Esophagus squamous epithelium (tissue), 5 donors: ENCODE measurements at regions not wholly inside any gene's neighbourhood (a gene's known extent, or its start where the extent isn't known, plus 50 kb on each side); places are given as distances from the start of the nearest gene placed in this dataset.

Experiments
- DNase-seq: peaks from one replicate; lab custom pipeline; 2025; lab: John Stamatoyannopoulos, UW
- H3K27ac ChIP-seq, 4 donors: fragments of 200-600 bp; sonication (generic); one replicate each; pipeline ENCODE4 v1.5.1; 2016 to 2019; ENCODE audit warnings: mild to moderate bottlenecking in 1 of 4
- H3K27me3 ChIP-seq, 4 donors: fragments of 200-600 bp; sonication (generic); 1 replicate in 3 of 4; 2 replicates in 1 of 4; pipeline versions ENCODE4 v1.5.1 to v1.6.0; 2017 to 2021; ENCODE audit warnings: antibody characterized with exemption in 1 of 4
- H3K36me3 ChIP-seq, 3 donors: fragments of 200-600 bp; sonication (generic); one replicate each; pipeline ENCODE4 v1.5.1; 2016 to 2019
- H3K4me1 ChIP-seq, 3 donors: fragments of 200-600 bp; sonication (generic); one replicate each; pipeline ENCODE4 v1.5.1; 2017 to 2019
- H3K4me3 ChIP-seq, 4 donors: fragments of 200-600 bp; sonication (generic); 1 replicate in 3 of 4; 2 replicates in 1 of 4; pipeline ENCODE4 v1.5.1; 2016 to 2019; ENCODE audit warnings: mild to moderate bottlenecking in 2 of 4, moderate library complexity in 1 of 4
- H3K9me3 ChIP-seq, 3 donors: fragments of 200-600 bp; sonication (generic); one replicate each; pipeline ENCODE4 v1.5.1; 2016 to 2019
- CTCF ChIP-seq, 6 experiments: fragments of 450-650 bp in 4 of 6; fragments of 200-600 bp in 2 of 6; sonication (generic) in 2 of 6; IDR thresholded peaks; one replicate each; pipeline ENCODE4 v1.5.1; 2016 to 2019; ENCODE audit warnings: antibody characterized with exemption in 6 of 6, mild to moderate bottlenecking in 4 of 6, moderate library complexity in 4 of 6
- POLR2A ChIP-seq, 4 donors: fragments of 450-650 bp; IDR thresholded peaks; one replicate each; pipeline ENCODE4 v1.6.1; 2017; ENCODE audit warnings: antibody characterized with exemption in 4 of 4, mild to moderate bottlenecking in 4 of 4, moderate library complexity in 3 of 4
- WGBS, 2 donors: methylation state at CpG; one replicate each; pipeline ENCODE4 v1.1.5; 2018; 5-methylcytosine and 5-hydroxymethylcytosine counted together
- intact Hi-C: fragments of 100-400 bp; cut with DNase I; formaldehyde crosslinking; loops from one replicate; pipeline ENCODE4 v1.15.0; 2022
- donor health status: DM: yes; HTN: yes; CAD: no.

GRCh38 chr14:95609398-95609990 lies 74.6 kb downstream of the GLRX5 start:
- Histone ChIP-seq H3K27me3 (peaks cover 0 to 64% (median 0%) of the 10 kb centered on the region in 4 donors), H3K9me3 (no peaks in the 10 kb centered on the region), H3K4me3 (no peak overlapping the region), H3K36me3 (no peaks in the 10 kb centered on the region), H3K4me1 (no peaks in the 10 kb centered on the region), H3K27ac (no peak overlapping the region)
- intact Hi-C loops, result no loop called here
- DNase-seq, result no peak
- TF ChIP-seq CTCF (IDR thresholded peaks at IDR 0.05) (peak in 5 of 6 experiments; percentile 25 to 47 (median 40)), POLR2A (IDR thresholded peaks at IDR 0.05) (no peak)
- 38 to 47% methylated on average over 7 of the region's 7 CpGs for WGBS, 2 donors

GRCh38 chr14:95611293-95611880 lies 74.8 kb upstream of the TCL1B start:
- DNase-seq, result no peak
- Histone ChIP-seq H3K36me3 (no peaks in the 10 kb centered on the region), H3K27me3 (peaks cover 0 to 56% (median 0%) of the 10 kb centered on the region in 4 donors), H3K4me1 (no peaks in the 10 kb centered on the region), H3K9me3 (no peaks in the 10 kb centered on the region), H3K27ac (no peak overlapping the region), H3K4me3 (no peak overlapping the region)
- TF ChIP-seq POLR2A (IDR thresholded peaks at IDR 0.05) (no peak), CTCF (IDR thresholded peaks at IDR 0.05) (no peak)
- 30 to 36% methylated on average over 7 of the region's 8 CpGs for WGBS, 2 donors
- intact Hi-C loops, result no loop called here

GRCh38 chr14:95614349-95614748 lies 71.9 kb upstream of the TCL1B start:
- Histone ChIP-seq H3K4me1 (no peaks in the 10 kb centered on the region), H3K27me3 (peaks cover 0 to 43% (median 0%) of the 10 kb centered on the region in 4 donors), H3K9me3 (no peaks in the 10 kb centered on the region), H3K4me3 (no peak overlapping the region), H3K36me3 (no peaks in the 10 kb centered on the region), H3K27ac (no peak overlapping the region)
- TF ChIP-seq POLR2A (IDR thresholded peaks at IDR 0.05) (no peak), CTCF (IDR thresholded peaks at IDR 0.05) (no peak)
- 65 to 69% methylated on average over 4 to 5 of the region's 5 CpGs for WGBS, 2 donors
- DNase-seq, result no peak
- intact Hi-C loops, result no loop called here

- Histone ChIP-seq H3K4me1 (no peaks in the 10 kb centered on the region), H3K27me3 (peaks cover 0 to 43% (median 0%) of the 10 kb centered on the region in 4 donors), H3K36me3 (no peaks in the 10 kb centered on the region), H3K27ac (no peak overlapping the region), H3K9me3 (no peaks in the 10 kb centered on the region), H3K4me3 (no peak overlapping the region)
- no peak for DNase-seq
- 68 to 79% methylated on average over 4 of the region's 4 CpGs for WGBS, 2 donors
- intact Hi-C loops, result no loop called here
- no peak for TF ChIP-seq POLR2A (IDR thresholded peaks at IDR 0.05)
- no peak for TF ChIP-seq CTCF (IDR thresholded peaks at IDR 0.05)
Observed at GRCh38 chr14:95616745-95617144, 69.5 kb upstream of the TCL1B start.

GRCh38 chr14:95619785-95620417 lies 66.3 kb upstream of the TCL1B start:
- intact Hi-C loops, result no loop called here
- H3K27me3 ChIP-seq, result peaks cover 0 to 29% (median 0%) of the 10 kb centered on the region in 4 donors
- H3K4me3 ChIP-seq, result no peak overlapping the region
- DNase-seq, result no peak
- no peaks in the 10 kb centered on the region for H3K36me3 ChIP-seq
- no peaks in the 10 kb centered on the region for H3K4me1 ChIP-seq
- WGBS, 2 donors, result 60 to 74% methylated on average over 11 to 12 of the region's 12 CpGs
- no peak overlapping the region for H3K27ac ChIP-seq
- TF ChIP-seq POLR2A (IDR thresholded peaks at IDR 0.05), result no peak
- TF ChIP-seq CTCF (IDR thresholded peaks at IDR 0.05), result no peak
- no peaks in the 10 kb centered on the region for H3K9me3 ChIP-seq
